Prostate gland (tissue), 2 donors: ENCODE measurements at regions not wholly inside any gene's neighbourhood (a gene's known extent, or its start where the extent isn't known, plus 50 kb on each side); places are given as distances from the start of the nearest gene placed in this dataset.

Experiments used
- DNase-seq: peaks from one replicate; pipeline ENCODE4 v3.0.0-alpha.2; 2019; ENCODE audit warnings: low spot score
- H3K27ac ChIP-seq, 2 donors: fragments of 200-600 bp; sonication (generic); 2 replicates each; pipeline ENCODE4 v1.5.1; 2017 to 2019
- H3K27me3 ChIP-seq: fragments of 200-600 bp; sonication (generic); replicated peaks from 2 replicates; pipeline ENCODE4 v1.5.1; 2019; ENCODE audit not compliant: insufficient read depth
- H3K36me3 ChIP-seq, 2 donors: fragments of 200-600 bp; sonication (generic); 1 replicate in 1 of 2; 2 replicates in 1 of 2; pipeline versions ENCODE4 v1.5.1 to v1.8.1; 2017 to 2019
- H3K4me1 ChIP-seq: fragments of 200-600 bp; sonication (generic); replicated peaks from 2 replicates; pipeline ENCODE4 v1.5.1; 2019
- H3K4me3 ChIP-seq, 2 donors: fragments of 200-600 bp; sonication (generic); 2 replicates each; pipeline ENCODE4 v1.5.1; 2017 to 2019
- H3K9me3 ChIP-seq: fragments of 200-600 bp; sonication (generic); 2 replicates; pipeline ENCODE4 v1.5.1; 2017
- CTCF ChIP-seq, 4 experiments: fragments of 200-600 bp in 2 of 4; fragments of 450-650 bp in 2 of 4; sonication (generic) in 2 of 4; IDR thresholded peaks; 1 replicate in 3 of 4; 2 replicates in 1 of 4; pipeline ENCODE4 v1.5.1; 2016 to 2019; ENCODE audit warnings: antibody characterized with exemption in 4 of 4, mild to moderate bottlenecking in 2 of 4, moderate library complexity in 2 of 4
- POLR2A ChIP-seq: fragments of 450-650 bp; IDR thresholded peaks from one replicate; pipeline ENCODE4 v1.6.1; 2016; ENCODE audit warnings: antibody characterized with exemption, mild to moderate bottlenecking
- POLR2AphosphoS5 ChIP-seq: sonication (generic); formaldehyde crosslinking; IDR thresholded peaks from one replicate; pipeline ENCODE4 v1.6.1; 2017; ENCODE audit warnings: antibody characterized with exemption
- WGBS: methylation state at CpG from one replicate; pipeline ENCODE4 v1.1.5; 2018; 5-methylcytosine and 5-hydroxymethylcytosine counted together
- intact Hi-C: fragments of 100-400 bp; cut with DNase I; formaldehyde crosslinking; loops from one replicate; pipeline ENCODE4 v1.14.2; 2022

GRCh38 chr16:51636920-51637769, 486.1 kb upstream of the SALL1 start:
- no peaks in the 10 kb centered on the region for H3K4me1 ChIP-seq
- 59% methylated on average over 16 of the region's 16 CpGs for WGBS
- no peak overlapping the region for H3K4me3 ChIP-seq
- no peak overlapping the region for H3K27ac ChIP-seq
- intact Hi-C loops: no loop called here
- DNase-seq: no peak
- no peaks in the 10 kb centered on the region for H3K27me3 ChIP-seq
- H3K36me3 ChIP-seq: no peaks in the 10 kb centered on the region
- no peaks in the 10 kb centered on the region for H3K9me3 ChIP-seq
- TF ChIP-seq POLR2AphosphoS5 (no peak), POLR2A (no peak), CTCF (IDR thresholded peaks at IDR 0.05) (no peak)

GRCh38 chr16:51635181-51635580, 484.1 kb upstream of the SALL1 start:
- no peak for DNase-seq
- H3K4me1 ChIP-seq: no peaks in the 10 kb centered on the region
- intact Hi-C loops: no loop called here
- WGBS: 9% methylated on average over 4 of the region's 4 CpGs
- no peaks in the 10 kb centered on the region for H3K9me3 ChIP-seq
- no peaks in the 10 kb centered on the region for H3K36me3 ChIP-seq
- H3K27me3 ChIP-seq: no peaks in the 10 kb centered on the region
- TF ChIP-seq POLR2A (no peak), CTCF (IDR thresholded peaks at IDR 0.05) (no peak), POLR2AphosphoS5 (no peak)
- no peak overlapping the region for H3K4me3 ChIP-seq
- H3K27ac ChIP-seq: no peak overlapping the region

GRCh38 chr16:51630076-51630475, 479.0 kb upstream of the SALL1 start:
- Histone ChIP-seq H3K36me3 (no peaks in the 10 kb centered on the region), H3K9me3 (no peaks in the 10 kb centered on the region), H3K27me3 (no peaks in the 10 kb centered on the region), H3K4me3 (no peak overlapping the region), H3K27ac (no peak overlapping the region), H3K4me1 (no peaks in the 10 kb centered on the region)
- 61% methylated on average over 4 of the region's 4 CpGs for WGBS
- DNase-seq: no peak
- intact Hi-C loops: no loop called here
- TF ChIP-seq POLR2A (no peak), POLR2AphosphoS5 (no peak), CTCF (IDR thresholded peaks at IDR 0.05) (no peak)

GRCh38 chr16:51629576-51629975, 478.5 kb upstream of the SALL1 start:
- Histone ChIP-seq H3K4me3 (no peak overlapping the region), H3K36me3 (no peaks in the 10 kb centered on the region), H3K27ac (no peak overlapping the region), H3K4me1 (no peaks in the 10 kb centered on the region), H3K9me3 (no peaks in the 10 kb centered on the region), H3K27me3 (no peaks in the 10 kb centered on the region)
- 73% methylated on average over 3 of the region's 3 CpGs for WGBS
- no peak for DNase-seq
- TF ChIP-seq POLR2A (no peak), CTCF (IDR thresholded peaks at IDR 0.05) (no peak), POLR2AphosphoS5 (no peak)
- intact Hi-C loops: no loop called here
